VCaP (cell line): ENCODE measurements at regions not wholly inside any gene's neighbourhood (a gene's known extent, or its start where the extent isn't known, plus 50 kb on each side); places are given as distances from the start of the nearest gene placed in this dataset.

Experiments used
- H3K27ac ChIP-seq: fragments of 450-650 bp; 2 replicates; pipeline ENCODE4 v1.5.1; 2017
- TF ChIP-seq, protein P1 (sequence below): fragments of 450-650 bp; conservative IDR thresholded peaks from 2 replicates; pipeline ENCODE4 v1.5.1; 2017; ENCODE audit warnings: mild to moderate bottlenecking, moderate library complexity

GRCh38 chr1:2862814-2863647 lies 61.5 kb upstream of the TTC34 start:
- TF ChIP-seq, protein P1, sequence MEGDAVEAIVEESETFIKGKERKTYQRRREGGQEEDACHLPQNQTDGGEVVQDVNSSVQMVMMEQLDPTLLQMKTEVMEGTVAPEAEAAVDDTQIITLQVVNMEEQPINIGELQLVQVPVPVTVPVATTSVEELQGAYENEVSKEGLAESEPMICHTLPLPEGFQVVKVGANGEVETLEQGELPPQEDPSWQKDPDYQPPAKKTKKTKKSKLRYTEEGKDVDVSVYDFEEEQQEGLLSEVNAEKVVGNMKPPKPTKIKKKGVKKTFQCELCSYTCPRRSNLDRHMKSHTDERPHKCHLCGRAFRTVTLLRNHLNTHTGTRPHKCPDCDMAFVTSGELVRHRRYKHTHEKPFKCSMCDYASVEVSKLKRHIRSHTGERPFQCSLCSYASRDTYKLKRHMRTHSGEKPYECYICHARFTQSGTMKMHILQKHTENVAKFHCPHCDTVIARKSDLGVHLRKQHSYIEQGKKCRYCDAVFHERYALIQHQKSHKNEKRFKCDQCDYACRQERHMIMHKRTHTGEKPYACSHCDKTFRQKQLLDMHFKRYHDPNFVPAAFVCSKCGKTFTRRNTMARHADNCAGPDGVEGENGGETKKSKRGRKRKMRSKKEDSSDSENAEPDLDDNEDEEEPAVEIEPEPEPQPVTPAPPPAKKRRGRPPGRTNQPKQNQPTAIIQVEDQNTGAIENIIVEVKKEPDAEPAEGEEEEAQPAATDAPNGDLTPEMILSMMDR = no peak
- no peak overlapping the region for H3K27ac ChIP-seq

DNA sequence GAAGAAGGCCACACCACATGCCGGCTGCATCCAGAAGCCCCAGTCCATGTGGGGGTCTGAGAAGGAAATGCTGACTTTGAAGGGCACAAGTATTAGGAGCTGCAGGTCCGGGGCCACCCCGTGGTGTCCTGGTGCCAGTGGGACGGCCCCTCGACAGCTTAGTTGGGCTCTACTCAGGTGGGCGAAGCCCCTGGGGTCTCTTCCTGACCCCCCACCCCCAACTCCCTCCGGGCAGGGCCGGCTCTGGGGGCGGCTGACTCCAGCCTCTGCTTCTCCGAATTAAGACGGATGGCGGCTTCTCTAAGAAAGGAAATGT lies 62.1 kb upstream of the TTC34 start:
- TF ChIP-seq, protein P1 = no peak
- H3K27ac ChIP-seq = no peak overlapping the region

DNA sequence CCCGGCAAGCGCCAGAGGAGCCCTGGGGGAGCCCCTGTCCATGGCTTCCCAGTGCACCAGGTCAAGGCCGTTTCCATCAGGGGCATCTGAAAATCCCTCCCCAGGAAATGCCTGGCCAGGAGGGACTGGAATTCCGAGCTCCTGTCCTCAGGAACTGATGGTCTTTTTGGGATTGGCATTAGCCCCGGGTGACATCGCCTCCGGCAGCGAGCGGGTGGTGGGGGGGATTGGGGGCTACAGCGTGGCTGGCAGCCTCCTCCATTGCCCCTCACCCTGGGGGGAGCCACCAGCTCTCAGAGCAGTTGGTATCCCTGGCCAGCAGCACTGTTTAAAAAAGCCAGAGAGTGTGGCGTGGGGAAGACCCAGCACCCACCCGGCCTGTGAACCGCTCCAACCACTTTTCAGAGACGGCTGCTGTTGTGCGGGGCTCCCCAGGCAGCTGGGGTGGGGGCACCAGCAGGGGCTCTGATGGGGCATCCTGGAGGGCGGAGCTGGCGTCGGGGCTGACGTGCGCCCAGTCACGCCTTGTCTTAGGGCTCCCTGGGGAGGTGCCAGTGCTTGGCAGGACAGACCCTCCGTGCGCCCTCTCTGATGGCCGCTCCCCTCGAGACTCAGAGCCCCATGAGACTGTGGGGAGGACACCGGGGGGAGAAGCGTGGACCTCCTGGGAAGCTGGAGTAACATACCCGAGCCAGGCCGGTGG lies 62.9 kb upstream of the TTC34 start:
- TF ChIP-seq, protein P1 = no peak
- H3K27ac ChIP-seq = no peak overlapping the region

DNA sequence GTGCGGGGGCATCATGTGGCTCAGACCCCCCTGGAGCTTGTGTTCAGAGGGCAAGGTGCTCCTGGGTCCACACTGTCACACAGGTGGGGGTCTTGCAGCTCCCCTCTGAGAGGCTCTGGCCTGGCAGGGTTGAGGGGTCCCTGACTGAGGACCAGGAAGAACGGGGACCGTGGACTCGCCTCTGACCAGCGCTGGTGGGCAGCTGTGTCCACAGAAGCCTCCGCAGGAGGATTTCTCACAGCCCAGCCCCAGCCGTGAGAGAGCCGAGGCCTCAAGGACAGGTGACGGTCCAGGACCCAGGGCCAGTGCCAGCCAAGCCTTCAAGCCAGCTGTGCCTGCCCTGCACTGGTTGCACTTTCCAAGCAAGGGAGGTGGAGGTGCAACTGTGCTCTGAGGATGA lies 63.5 kb upstream of the TTC34 start:
- TF ChIP-seq, protein P1 = no peak
- no peak overlapping the region for H3K27ac ChIP-seq

DNA sequence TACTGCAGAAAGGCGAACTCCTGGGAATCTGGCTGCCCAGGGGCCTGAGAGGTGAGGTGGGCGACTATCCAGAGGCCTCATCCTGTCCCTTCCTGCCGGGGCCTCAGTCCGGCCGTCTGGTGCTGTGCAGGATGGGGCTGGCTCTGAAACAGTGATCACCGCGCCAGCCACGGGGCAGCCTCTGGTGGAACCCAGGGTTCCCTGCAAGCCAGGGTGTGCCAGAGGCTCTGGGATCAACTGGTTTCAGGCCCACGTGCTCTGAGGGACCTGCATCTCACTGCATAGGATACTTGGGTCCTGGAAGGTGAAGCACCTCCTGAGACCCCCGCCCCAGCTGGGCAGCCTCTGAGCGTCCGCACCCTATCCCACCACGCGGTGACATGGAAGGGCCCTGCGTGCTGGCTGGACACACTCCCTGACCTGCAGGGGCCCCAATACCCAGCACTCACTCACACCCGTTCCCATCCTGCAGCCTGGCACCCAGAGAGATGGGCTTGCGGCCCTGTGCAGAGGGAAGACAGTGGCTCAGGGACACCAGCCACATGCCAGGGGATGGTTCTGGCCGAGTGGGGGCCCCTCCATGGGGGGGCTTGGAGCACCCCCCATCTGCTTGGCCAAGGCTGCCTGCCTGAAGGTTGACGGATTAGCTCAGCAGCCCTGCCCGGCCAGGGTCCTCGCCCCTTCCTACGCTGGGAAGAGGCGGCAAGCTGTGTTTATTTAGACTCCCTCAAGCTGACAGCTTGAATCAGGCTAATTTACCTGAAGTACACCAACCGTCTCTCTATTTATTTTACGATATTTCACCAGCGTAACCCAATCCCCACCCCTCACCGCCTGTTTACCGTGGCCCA lies 64.3 kb upstream of the TTC34 start:
- no peak overlapping the region for H3K27ac ChIP-seq
- TF ChIP-seq, protein P1 = no peak

GRCh38 chr1:2866422-2867086 lies 65.1 kb upstream of the TTC34 start:
- TF ChIP-seq, protein P1 = no peak
- H3K27ac ChIP-seq = no peak overlapping the region

DNA sequence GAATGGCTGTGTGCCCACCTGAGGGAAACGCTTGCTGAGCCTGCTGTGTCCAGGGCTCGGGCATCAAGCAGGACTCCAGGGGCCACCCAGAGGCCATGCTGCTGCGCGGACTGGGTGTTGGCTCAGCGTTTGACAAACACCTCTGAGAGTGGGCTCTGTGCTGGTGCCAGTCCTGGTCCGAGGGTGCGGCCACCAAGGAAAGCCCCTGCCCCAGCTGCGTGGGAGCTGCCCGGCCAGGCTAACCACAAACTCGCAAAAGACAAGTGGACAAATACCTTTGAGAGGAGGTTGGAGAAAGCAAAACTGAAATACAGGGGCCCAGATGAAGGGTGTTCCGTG lies 65.6 kb upstream of the TTC34 start:
- H3K27ac ChIP-seq = no peak overlapping the region
- TF ChIP-seq, protein P1 = no peak
